Stomach (tissue), 8 donors: ENCODE measurements at regions not wholly inside any gene's neighbourhood (a gene's known extent, or its start where the extent isn't known, plus 50 kb on each side); places are given as distances from the start of the nearest gene placed in this dataset.

Experiments
- DNase-seq, 2 donors: peaks; one replicate each; pipeline versions ENCODE4 v3.0.0 to v3.0.0-alpha.2; 2013 to 2019
- H3K27ac ChIP-seq, 5 donors: fragments of 200-600 bp in 4 of 5; sonication (generic) in 4 of 5; one replicate each; pipeline ENCODE4 v1.5.1; 2013 to 2019; ENCODE audit warnings: mild to moderate bottlenecking in 1 of 5, moderate library complexity in 1 of 5
- H3K27me3 ChIP-seq, 3 donors: fragments of 200-600 bp; sonication (generic); one replicate each; pipeline ENCODE4 v1.5.1; 2017 to 2019; ENCODE audit warnings: mixed run types in 1 of 3
- H3K36me3 ChIP-seq, 4 donors: fragments of 200-600 bp; sonication (generic); 1 replicate in 3 of 4; 2 replicates in 1 of 4; pipeline ENCODE4 v1.5.1; 2016 to 2019
- H3K4me1 ChIP-seq, 4 donors: fragments of 200-600 bp; sonication (generic); one replicate each; pipeline ENCODE4 v1.5.1; 2016 to 2019
- H3K4me3 ChIP-seq, 4 donors: fragments of 200-600 bp; sonication (generic) in 3 of 4; one replicate each; pipeline ENCODE4 v1.5.1; 2016 to 2019; ENCODE audit warnings: mild to moderate bottlenecking in 1 of 4
- H3K9me3 ChIP-seq, 4 donors: fragments of 200-600 bp; sonication (generic); one replicate each; pipeline ENCODE4 v1.5.1; 2016 to 2019
- EP300 ChIP-seq: sonication (generic); formaldehyde crosslinking; IDR thresholded peaks from one replicate; pipeline ENCODE4 v1.6.1; 2017; ENCODE audit warnings: antibody characterized with exemption
- POLR2A ChIP-seq, 4 donors: fragments of 450-650 bp; IDR thresholded peaks; one replicate each; pipeline ENCODE4 v1.6.1; 2016; ENCODE audit warnings: antibody characterized with exemption in 4 of 4, control low read depth in 2 of 4, mild to moderate bottlenecking in 1 of 4, moderate library complexity in 1 of 4
- POLR2AphosphoS5 ChIP-seq, 3 donors: sonication (generic); formaldehyde crosslinking; IDR thresholded peaks; one replicate each; pipeline ENCODE4 v1.6.1; 2016; ENCODE audit warnings: antibody characterized with exemption in 3 of 3
- WGBS, 5 donors: extraction: QIAGEN DNeasy Blood & Tissue Kit in 3 of 5; methylation state at CpG; one replicate each; pipeline versions ENCODE4 v1.1.5 to v1.1.7; 2013 to 2018; 5-methylcytosine and 5-hydroxymethylcytosine counted together
- intact Hi-C: fragments of 100-400 bp; cut with DNase I; formaldehyde crosslinking; loops from one replicate; pipeline ENCODE4 v1.15.1; 2023; ENCODE audit warnings: low total_unique reads
- TF ChIP-seq, protein P1 (sequence below), 7 experiments: fragments of 450-650 bp in 4 of 7; fragments of 200-600 bp in 3 of 7; sonication (generic) in 3 of 7; IDR thresholded peaks; one replicate each; pipeline ENCODE4 v1.5.1; 2016 to 2019; ENCODE audit warnings: antibody characterized with exemption in 7 of 7, control low read depth in 2 of 7, mild to moderate bottlenecking in 1 of 7
- donor health status: healthy with polysubstance abuse.
- donor health status: Bipolar disorder and iron deficiency.
- donor health status: healthy.

GRCh38 chr1:56377431-56377830 lies 201.9 kb downstream of the PLPP3 start:
- no peaks in the 10 kb centered on the region for H3K27me3 ChIP-seq
- no peak for TF ChIP-seq POLR2AphosphoS5 (IDR thresholded peaks at IDR 0.05)
- no peaks in the 10 kb centered on the region for H3K9me3 ChIP-seq
- WGBS, 5 donors, result 34 to 60% (median 54%) methylated on average over 2 of the region's 2 CpGs
- DNase-seq, result peak in 1 of 2 donors; percentile 55
- H3K36me3 ChIP-seq, result no peaks in the 10 kb centered on the region
- H3K4me1 ChIP-seq, result peaks cover 18 to 63% (median 29%) of the 10 kb centered on the region in 4 donors
- intact Hi-C loops, result no loop called here
- no peak overlapping the region for H3K4me3 ChIP-seq
- H3K27ac ChIP-seq, result peak overlapping the region in 3 of 5 donors; percentile 30 to 66 (median 50)

- TF ChIP-seq POLR2AphosphoS5 (IDR thresholded peaks at IDR 0.05), result peak in 2 of 3 donors; percentile 14 to 31
- TF ChIP-seq, protein P1, sequence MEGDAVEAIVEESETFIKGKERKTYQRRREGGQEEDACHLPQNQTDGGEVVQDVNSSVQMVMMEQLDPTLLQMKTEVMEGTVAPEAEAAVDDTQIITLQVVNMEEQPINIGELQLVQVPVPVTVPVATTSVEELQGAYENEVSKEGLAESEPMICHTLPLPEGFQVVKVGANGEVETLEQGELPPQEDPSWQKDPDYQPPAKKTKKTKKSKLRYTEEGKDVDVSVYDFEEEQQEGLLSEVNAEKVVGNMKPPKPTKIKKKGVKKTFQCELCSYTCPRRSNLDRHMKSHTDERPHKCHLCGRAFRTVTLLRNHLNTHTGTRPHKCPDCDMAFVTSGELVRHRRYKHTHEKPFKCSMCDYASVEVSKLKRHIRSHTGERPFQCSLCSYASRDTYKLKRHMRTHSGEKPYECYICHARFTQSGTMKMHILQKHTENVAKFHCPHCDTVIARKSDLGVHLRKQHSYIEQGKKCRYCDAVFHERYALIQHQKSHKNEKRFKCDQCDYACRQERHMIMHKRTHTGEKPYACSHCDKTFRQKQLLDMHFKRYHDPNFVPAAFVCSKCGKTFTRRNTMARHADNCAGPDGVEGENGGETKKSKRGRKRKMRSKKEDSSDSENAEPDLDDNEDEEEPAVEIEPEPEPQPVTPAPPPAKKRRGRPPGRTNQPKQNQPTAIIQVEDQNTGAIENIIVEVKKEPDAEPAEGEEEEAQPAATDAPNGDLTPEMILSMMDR (IDR thresholded peaks at IDR 0.05), result no peak
- intact Hi-C loops, result no loop called here
- H3K9me3 ChIP-seq, result no peaks in the 10 kb centered on the region
- DNase-seq, result peak; percentile 26 to 54
- no peak overlapping the region for H3K4me3 ChIP-seq
- peak overlapping the region in 3 of 5 donors; percentile 40 to 66 (median 50) for H3K27ac ChIP-seq
- WGBS, 5 donors, result 22 to 50% (median 35%) methylated on average over 7 of the region's 7 CpGs
- H3K36me3 ChIP-seq, result no peaks in the 10 kb centered on the region
- H3K27me3 ChIP-seq, result no peaks in the 10 kb centered on the region
- peaks cover 18 to 63% (median 29%) of the 10 kb centered on the region in 4 donors for H3K4me1 ChIP-seq
These were observed 203.0 kb downstream of the PLPP3 start for GRCh38 chr1:56376188-56376984.

GRCh38 chr1:56375326-56375804 lies 204.0 kb downstream of the PLPP3 start:
- no peaks in the 10 kb centered on the region for H3K9me3 ChIP-seq
- peak overlapping the region in 1 of 5 donors; percentile 66 for H3K27ac ChIP-seq
- no peaks in the 10 kb centered on the region for H3K27me3 ChIP-seq
- H3K4me3 ChIP-seq, result no peak overlapping the region
- DNase-seq, result peak in 1 of 2 donors; percentile 46
- no peaks in the 10 kb centered on the region for H3K36me3 ChIP-seq
- 28 to 48% (median 35%) methylated on average over 5 of the region's 5 CpGs for WGBS, 5 donors
- intact Hi-C loops, result no loop called here
- H3K4me1 ChIP-seq, result peaks cover 18 to 55% (median 29%) of the 10 kb centered on the region in 4 donors
- TF ChIP-seq POLR2A (IDR thresholded peaks at IDR 0.05) (no peak), POLR2AphosphoS5 (IDR thresholded peaks at IDR 0.05) (no peak), EP300 (no peak)
- TF ChIP-seq, protein P1 (IDR thresholded peaks at IDR 0.05), result no peak

DNA sequence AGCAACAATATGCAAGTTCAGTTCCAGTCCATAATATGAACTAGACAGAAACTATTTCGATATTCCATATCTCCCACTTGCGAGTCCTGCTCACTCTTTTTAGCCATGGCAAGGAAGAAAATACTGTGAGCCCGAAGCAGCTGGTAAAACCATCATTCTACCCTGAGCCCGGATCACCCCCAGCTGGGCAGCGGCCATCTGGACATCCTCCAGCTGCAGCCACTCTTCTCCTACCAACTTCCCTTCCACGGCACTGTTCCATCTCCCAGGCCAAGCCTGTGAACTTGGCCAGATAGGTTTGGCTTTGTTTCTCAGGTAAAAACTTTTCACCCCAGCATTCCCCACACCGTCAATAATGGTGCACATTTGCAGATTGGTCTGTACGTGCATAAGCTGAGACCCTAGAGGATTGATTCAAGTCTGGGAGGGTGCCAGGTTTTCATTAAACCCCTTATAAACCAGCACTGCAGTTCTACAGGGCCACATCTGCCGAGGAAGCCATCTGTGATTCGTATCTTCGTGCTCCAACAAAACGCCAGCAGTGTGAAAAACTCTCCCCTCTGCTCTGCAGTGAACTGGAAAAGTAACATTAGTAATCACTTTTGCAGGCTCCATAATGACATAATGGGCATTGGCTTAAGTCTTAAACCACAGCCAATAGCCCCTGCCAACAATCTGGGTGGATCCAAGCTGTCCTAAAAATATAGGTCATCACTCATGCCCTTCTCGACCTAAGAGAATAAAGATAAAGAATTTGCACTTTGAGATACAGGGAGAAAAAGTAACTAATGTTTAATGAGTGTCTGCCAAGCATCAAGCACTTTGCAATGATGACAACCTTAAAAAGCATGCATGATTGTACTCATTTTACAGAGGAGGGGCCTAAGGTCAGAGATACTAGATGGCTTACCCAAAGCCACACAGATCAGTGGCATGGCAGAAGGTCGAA lies 205.1 kb downstream of the PLPP3 start:
- WGBS, 5 donors, result 45 to 74% (median 63%) methylated on average over 14 of the region's 14 CpGs
- Histone ChIP-seq H3K27ac (peak overlapping the region in 1 of 5 donors; percentile 12), H3K36me3 (no peaks in the 10 kb centered on the region), H3K4me1 (peaks cover 18 to 50% (median 29%) of the 10 kb centered on the region in 4 donors), H3K9me3 (no peaks in the 10 kb centered on the region), H3K27me3 (no peaks in the 10 kb centered on the region), H3K4me3 (no peak overlapping the region)
- intact Hi-C loops, result no loop called here
- DNase-seq, result peak in 1 of 2 donors; percentile 81
- TF ChIP-seq EP300 (no peak), POLR2AphosphoS5 (IDR thresholded peaks at IDR 0.05) (no peak), POLR2A (IDR thresholded peaks at IDR 0.05) (no peak)
- TF ChIP-seq, protein P1 (IDR thresholded peaks at IDR 0.05), result no peak
